Gastrocnemius medialis (tissue), 4 donors: ENCODE measurements at regions not wholly inside any gene's neighbourhood (a gene's known extent, or its start where the extent isn't known, plus 50 kb on each side); places are given as distances from the start of the nearest gene placed in this dataset.

Source experiments
- ATAC-seq, 2 donors: fragments of 150-250 bp; one replicate each; pipeline ENCODE4 v1.9.1; 2016
- DNase-seq, 2 donors: peaks; one replicate each; pipeline ENCODE4 v3.0.0-alpha.2; 2019
- H3K27ac ChIP-seq, 4 donors: fragments of 200-600 bp; sonication (generic); 1 replicate in 1 of 4; 2 replicates in 3 of 4; pipeline ENCODE4 v1.5.1; 2016 to 2018; ENCODE audit warnings: mild to moderate bottlenecking in 2 of 4, moderate library complexity in 1 of 4
- H3K27me3 ChIP-seq, 3 donors: fragments of 200-600 bp; sonication (generic) in 2 of 3; 1 replicate in 1 of 3; 2 replicates in 2 of 3; pipeline versions ENCODE4 v1.5.1 to v1.6.0; 2016 to 2019; ENCODE audit warnings: mild to moderate bottlenecking in 1 of 3, moderate library complexity in 1 of 3
- H3K36me3 ChIP-seq, 2 donors: fragments of 200-600 bp; sonication (generic) in 1 of 2; one replicate each; pipeline ENCODE4 v1.5.1; 2017 to 2018
- H3K4me1 ChIP-seq, 2 donors: fragments of 200-600 bp; sonication (generic) in 1 of 2; one replicate each; pipeline ENCODE4 v1.5.1; 2016 to 2017; ENCODE audit warnings: mild to moderate bottlenecking in 2 of 2
- H3K4me3 ChIP-seq, 4 donors: fragments of 200-600 bp; sonication (generic) in 3 of 4; 1 replicate in 1 of 4; 2 replicates in 3 of 4; pipeline ENCODE4 v1.5.1; 2016 to 2019; ENCODE audit warnings: mild to moderate bottlenecking in 2 of 4
- H3K9me3 ChIP-seq, 3 donors: fragments of 200-600 bp; sonication (generic) in 2 of 3; 1 replicate in 1 of 3; 2 replicates in 2 of 3; pipeline ENCODE4 v1.5.1; 2016 to 2019
- CTCF ChIP-seq, 5 experiments: fragments of 450-650 bp in 3 of 5; fragments of 200-600 bp in 2 of 5; sonication (generic) in 2 of 5; IDR thresholded peaks in 4 of 5; conservative IDR thresholded peaks in 1 of 5; 1 replicate in 4 of 5; 2 replicates in 1 of 5; pipeline ENCODE4 v1.5.1; 2016 to 2019; ENCODE audit warnings: antibody characterized with exemption in 5 of 5, mild to moderate bottlenecking in 3 of 5, moderate library complexity in 3 of 5
- POLR2A ChIP-seq, 2 donors: fragments of 450-650 bp; IDR thresholded peaks; one replicate each; pipeline ENCODE4 v1.6.1; 2017; ENCODE audit warnings: antibody characterized with exemption in 2 of 2, mild to moderate bottlenecking in 2 of 2, moderate library complexity in 2 of 2
- in situ Hi-C, 4 donors: fragments of 200-750 bp; cut with MboI; loops; one replicate each; pipeline versions ENCODE4 v1.15.0 to v1.8.0; 2017; ENCODE audit warnings: low sequenced_read_pairs in 4 of 4
- intact Hi-C: fragments of 100-400 bp; cut with DNase I; formaldehyde crosslinking; loops from one replicate; pipeline ENCODE4 v1.15.1; 2023; ENCODE audit warnings: low total_unique reads

GRCh38 chrX:68989456-68989855, 160.6 kb downstream of the EFNB1 start:
- Histone ChIP-seq H3K9me3 (no peaks in the 10 kb centered on the region), H3K4me3 (no peak overlapping the region), H3K4me1 (no peaks in the 10 kb centered on the region), H3K36me3 (no peaks in the 10 kb centered on the region), H3K27ac (no peak overlapping the region), H3K27me3 (no peaks in the 10 kb centered on the region)
- intact Hi-C loops, result no loop called here
- TF ChIP-seq POLR2A (IDR thresholded peaks at IDR 0.05), result no peak
- no peak for TF ChIP-seq CTCF (IDR thresholded peaks at IDR 0.05 in 4 of 5, conservative IDR thresholded peaks at IDR 0.05 in 1 of 5)
- ATAC-seq (no peak), DNase-seq (no peak)
- in situ Hi-C loops, result loop anchor here in 1 of 4 donors (25.0 kb wide), 1 partner anchor 98 kb away; no protein-coding TSS in a partner anchor

- in situ Hi-C loops (loop anchor here in 1 of 4 donors (25.0 kb wide), 1 partner anchor 98 kb away; no protein-coding TSS in a partner anchor), intact Hi-C loops (no loop called here)
Observed at GRCh38 chrX:68988865-68989264, 160.0 kb downstream of the EFNB1 start.

GRCh38 chrX:68985135-68985755, 156.4 kb downstream of the EFNB1 start:
- Histone ChIP-seq H3K27ac (no peak overlapping the region), H3K36me3 (no peaks in the 10 kb centered on the region), H3K27me3 (no peaks in the 10 kb centered on the region), H3K4me1 (no peaks in the 10 kb centered on the region), H3K4me3 (no peak overlapping the region), H3K9me3 (no peaks in the 10 kb centered on the region)
- intact Hi-C loops, result no loop called here
- DNase-seq (no peak), ATAC-seq (no peak)
- TF ChIP-seq POLR2A (IDR thresholded peaks at IDR 0.05), result no peak
- no peak for TF ChIP-seq CTCF (IDR thresholded peaks at IDR 0.05 in 4 of 5, conservative IDR thresholded peaks at IDR 0.05 in 1 of 5)
- in situ Hi-C loops, result loop anchor here in 1 of 4 donors (25.0 kb wide), 1 partner anchor 102 kb away; no protein-coding TSS in a partner anchor

More at GRCh38 chrX:68988865-68989264, 160.0 kb downstream of the EFNB1 start:
- no peaks in the 10 kb centered on the region for H3K36me3 ChIP-seq
- H3K4me1 ChIP-seq, result no peaks in the 10 kb centered on the region
- DNase-seq, result no peak
- no peaks in the 10 kb centered on the region for H3K9me3 ChIP-seq
- H3K27ac ChIP-seq, result no peak overlapping the region
- no peak for ATAC-seq
- no peaks in the 10 kb centered on the region for H3K27me3 ChIP-seq
- TF ChIP-seq POLR2A (IDR thresholded peaks at IDR 0.05) (no peak), CTCF (IDR thresholded peaks at IDR 0.05 in 4 of 5, conservative IDR thresholded peaks at IDR 0.05 in 1 of 5) (no peak)
- H3K4me3 ChIP-seq, result no peak overlapping the region

GRCh38 chrX:68983004-68983857, 154.4 kb downstream of the EFNB1 start:
- in situ Hi-C loops, result loop anchor here in 1 of 4 donors (25.0 kb wide), 1 partner anchor 104 kb away; no protein-coding TSS in a partner anchor
- H3K4me3 ChIP-seq, result no peak overlapping the region
- no peak overlapping the region for H3K27ac ChIP-seq
- no peaks in the 10 kb centered on the region for H3K36me3 ChIP-seq
- H3K27me3 ChIP-seq, result no peaks in the 10 kb centered on the region
- intact Hi-C loops, result no loop called here
- ATAC-seq (peak in 1 of 2 donors; percentile 39), DNase-seq (no peak)
- no peaks in the 10 kb centered on the region for H3K9me3 ChIP-seq
- no peak for TF ChIP-seq CTCF (IDR thresholded peaks at IDR 0.05 in 4 of 5, conservative IDR thresholded peaks at IDR 0.05 in 1 of 5)
- no peak for TF ChIP-seq POLR2A (IDR thresholded peaks at IDR 0.05)
- no peaks in the 10 kb centered on the region for H3K4me1 ChIP-seq
